ENCODE measurements at regions not wholly inside any gene's neighbourhood (a gene's known extent, or its start where the extent isn't known, plus 50 kb on each side); places are given as distances from the start of the nearest gene placed in this dataset.

- no peak overlapping the region for H3K4me3 ChIP-seq (ENCODE audit: low read depth, low read length)
- H3K27ac ChIP-seq, result no peak overlapping the region
- in situ Hi-C loops (cut with HindIII; ENCODE audit: low pct_ligation_motif_present, low sequenced_read_pairs), result loop anchor here (25.0 kb wide), 1 partner anchor 367 kb away; no protein-coding TSS in a partner anchor
- no peak for TF ChIP-seq CTCF (IDR thresholded peaks at IDR 0.05; ENCODE audit: low read depth, low read length, missing control alignments)
- H3K27me3 ChIP-seq (replicated peaks), result no peaks in the 10 kb centered on the region
- DNase-seq, result no peak
- no peaks in the 10 kb centered on the region for H3K36me3 ChIP-seq (replicated peaks)
Measured at GRCh38 chr16:73204359-73205152, 156.6 kb upstream of the ZFHX3 start.

GRCh38 chr16:73202161-73202729 is 154.3 kb upstream of the ZFHX3 start:
- Histone ChIP-seq H3K27ac (peak overlapping the region; percentile 26), H3K27me3 (replicated peaks) (no peaks in the 10 kb centered on the region), H3K36me3 (replicated peaks) (no peaks in the 10 kb centered on the region), H3K4me3 (ENCODE audit: low read depth, low read length) (no peak overlapping the region)
- DNase-seq, result peak; percentile 71
- no peak for TF ChIP-seq CTCF (IDR thresholded peaks at IDR 0.05; ENCODE audit: low read depth, low read length, missing control alignments)
- in situ Hi-C loops (cut with HindIII; ENCODE audit: low pct_ligation_motif_present, low sequenced_read_pairs), result loop anchor here (25.0 kb wide), 1 partner anchor 365 kb away; no protein-coding TSS in a partner anchor

- DNase-seq, result no peak
Measured at GRCh38 chr16:73199214-73199613, 151.3 kb upstream of the ZFHX3 start.

DNA sequence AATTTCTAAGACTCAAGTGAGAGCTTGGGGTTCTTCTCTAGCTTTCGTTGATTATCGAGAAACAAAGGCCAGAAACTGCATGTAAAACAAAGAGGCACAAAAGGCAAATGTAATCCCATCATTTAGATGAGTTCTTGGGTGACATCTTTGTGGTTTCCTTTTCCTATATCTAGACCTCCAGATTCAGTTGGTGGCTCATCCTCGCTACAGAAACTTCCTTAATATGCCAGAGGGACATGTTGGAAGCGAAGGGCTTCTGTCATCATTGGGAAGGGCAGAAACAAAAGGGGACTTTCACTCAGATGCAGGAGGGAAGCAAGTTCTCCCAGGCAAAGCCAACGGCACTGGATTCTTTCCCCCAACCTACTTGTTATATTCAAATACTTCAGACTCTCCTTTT is 150.6 kb upstream of the ZFHX3 start:
- no peak for DNase-seq
- in situ Hi-C loops (cut with HindIII; ENCODE audit: low pct_ligation_motif_present, low sequenced_read_pairs), result no loop called here
- no peaks in the 10 kb centered on the region for H3K36me3 ChIP-seq (replicated peaks)
- H3K27me3 ChIP-seq (replicated peaks), result no peaks in the 10 kb centered on the region
- no peak for TF ChIP-seq CTCF (IDR thresholded peaks at IDR 0.05; ENCODE audit: low read depth, low read length, missing control alignments)
- H3K4me3 ChIP-seq (ENCODE audit: low read depth, low read length), result no peak overlapping the region
- no peak overlapping the region for H3K27ac ChIP-seq

More at GRCh38 chr16:73199214-73199613, 151.3 kb upstream of the ZFHX3 start:
- Histone ChIP-seq H3K27ac (no peak overlapping the region), H3K4me3 (ENCODE audit: low read depth, low read length) (no peak overlapping the region), H3K36me3 (replicated peaks) (no peaks in the 10 kb centered on the region), H3K27me3 (replicated peaks) (no peaks in the 10 kb centered on the region)
- in situ Hi-C loops (cut with HindIII; ENCODE audit: low pct_ligation_motif_present, low sequenced_read_pairs), result no loop called here
- no peak for TF ChIP-seq CTCF (IDR thresholded peaks at IDR 0.05; ENCODE audit: low read depth, low read length, missing control alignments)

DNA sequence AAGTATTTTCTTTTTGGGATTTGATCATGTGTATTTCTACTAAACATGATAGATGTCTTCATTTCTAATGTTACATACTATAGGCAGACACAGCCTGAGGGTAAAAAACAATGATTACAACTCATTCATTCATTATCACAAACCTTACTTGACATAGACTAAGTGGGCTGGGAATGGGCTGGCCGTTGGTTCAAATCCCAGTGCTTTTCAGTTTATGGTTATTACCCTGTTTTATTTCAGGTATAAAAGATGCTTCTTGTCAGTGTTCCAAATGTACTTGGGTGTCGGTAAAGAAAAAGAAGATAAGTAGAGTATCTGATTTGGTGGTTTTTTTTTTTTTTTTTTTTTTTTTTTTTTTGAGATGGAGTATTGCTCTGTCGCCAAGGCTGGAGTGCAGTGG is 149.7 kb upstream of the ZFHX3 start:
- H3K4me3 ChIP-seq (ENCODE audit: low read depth, low read length), result no peak overlapping the region
- no peak overlapping the region for H3K27ac ChIP-seq
- no peaks in the 10 kb centered on the region for H3K27me3 ChIP-seq (replicated peaks)
- TF ChIP-seq CTCF (IDR thresholded peaks at IDR 0.05; ENCODE audit: low read depth, low read length, missing control alignments), result no peak
- DNase-seq, result no peak
- in situ Hi-C loops (cut with HindIII; ENCODE audit: low pct_ligation_motif_present, low sequenced_read_pairs), result no loop called here
- no peaks in the 10 kb centered on the region for H3K36me3 ChIP-seq (replicated peaks)
